ENCODE measurements at regions not wholly inside any gene's neighbourhood (a gene's known extent, or its start where the extent isn't known, plus 50 kb on each side); places are given as distances from the start of the nearest gene placed in this dataset.

DNA sequence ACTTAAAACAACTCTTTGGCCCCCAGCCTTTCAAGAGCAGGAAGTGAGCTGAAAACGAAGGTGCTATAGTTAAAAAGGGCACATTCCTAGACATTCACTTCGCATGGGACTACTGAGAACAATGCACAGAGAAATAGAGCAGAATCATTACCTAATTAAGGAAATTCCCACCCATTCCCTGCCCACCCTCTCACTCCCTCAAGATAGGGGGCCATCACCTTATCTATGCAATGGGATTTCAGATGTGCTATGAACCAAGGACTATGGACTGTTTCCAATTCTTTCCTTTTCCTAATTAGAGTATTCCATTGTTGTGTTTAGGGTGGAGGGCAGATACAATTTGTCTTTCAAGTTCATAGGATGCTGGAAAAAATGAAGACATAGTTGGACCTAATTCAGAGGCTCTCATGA, 476.8 kb downstream of the CETN3 start:
- peak in 1 of 2 donors; percentile 57 for DNase-seq (ENCODE audit: low read depth in 2 of 2)

DNA sequence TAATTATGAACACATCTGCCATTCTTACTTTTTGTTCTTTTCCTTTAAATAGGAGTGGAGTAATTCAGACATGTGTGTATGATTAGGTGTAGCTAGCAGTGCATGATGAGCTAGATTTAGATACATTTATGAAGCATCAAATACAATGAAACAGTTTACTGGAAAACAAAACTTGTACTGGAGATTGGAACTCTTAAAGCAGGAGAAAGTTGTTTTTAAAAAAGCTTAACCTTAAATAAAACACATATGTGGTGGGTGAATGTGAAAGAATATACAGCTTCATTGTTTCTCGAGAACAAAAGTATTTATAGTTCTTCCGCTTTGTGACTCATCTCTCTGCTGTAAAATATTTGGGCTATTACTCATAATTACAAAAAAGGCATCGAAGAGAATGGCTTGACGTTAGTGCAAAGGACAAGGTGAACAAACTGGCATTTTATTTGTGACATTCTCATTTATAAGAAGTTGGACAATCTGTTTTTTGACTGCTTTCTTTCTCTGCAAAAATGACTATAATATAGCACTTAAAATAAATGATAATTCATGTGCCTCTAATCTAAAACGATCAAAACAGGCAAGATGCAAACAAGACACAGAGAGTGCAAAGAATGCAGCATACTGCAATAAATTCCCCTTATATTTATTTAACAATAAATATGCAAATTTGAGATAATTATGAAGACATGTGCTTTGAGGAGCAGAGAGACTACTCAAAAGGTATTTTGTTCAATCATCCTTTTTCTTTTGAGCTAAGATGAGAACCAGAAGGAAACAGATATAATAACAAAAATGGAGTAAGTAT, 478.8 kb downstream of the CETN3 start:
- DNase-seq (ENCODE audit: low read depth in 2 of 2) = peak; percentile 47 to 81

- no peak for DNase-seq (ENCODE audit: low read depth in 2 of 2)
Measured at GRCh38 chr5:89929834-89930233, 479.7 kb downstream of the CETN3 start.

DNA sequence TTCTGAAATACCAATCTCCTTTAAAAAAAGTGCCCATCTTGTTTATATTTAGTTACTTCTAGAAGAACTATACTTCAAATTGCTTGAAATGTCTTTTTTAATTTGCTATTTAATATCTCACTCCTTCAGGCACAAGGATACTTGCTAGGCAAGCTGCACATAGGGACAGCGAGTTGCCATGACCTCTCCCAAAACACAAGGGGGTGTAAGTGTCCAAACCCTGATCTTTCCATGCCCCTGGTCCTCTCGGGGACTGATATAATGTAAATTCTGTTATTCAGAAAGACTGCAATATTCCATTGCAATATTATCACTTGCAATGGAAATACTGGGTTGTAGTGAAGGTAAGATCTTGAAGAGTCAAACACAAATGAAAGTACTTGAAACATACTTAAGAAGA, 480.4 kb downstream of the CETN3 start:
- no peak for DNase-seq (ENCODE audit: low read depth in 2 of 2)

DNA sequence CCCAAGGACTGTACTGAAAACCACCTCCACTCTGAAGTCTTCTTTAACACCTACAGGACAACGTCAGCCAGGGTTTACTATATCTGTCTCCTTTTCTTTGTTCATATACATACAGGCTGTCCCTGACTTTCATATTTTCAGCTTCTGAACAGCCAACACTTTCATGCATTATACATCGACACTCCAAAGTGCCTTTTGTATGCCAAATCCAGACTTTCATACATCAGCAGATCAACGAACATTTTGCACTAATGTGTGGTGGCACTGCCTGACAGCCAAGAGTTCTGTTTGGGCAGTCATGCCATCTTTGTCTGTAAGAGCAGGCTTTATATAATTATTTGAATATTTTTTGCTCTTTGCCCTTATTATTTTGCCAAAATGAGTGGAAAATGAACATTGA, 487.4 kb downstream of the CETN3 start:
- no peak for DNase-seq (ENCODE audit: low read depth in 2 of 2)

DNA sequence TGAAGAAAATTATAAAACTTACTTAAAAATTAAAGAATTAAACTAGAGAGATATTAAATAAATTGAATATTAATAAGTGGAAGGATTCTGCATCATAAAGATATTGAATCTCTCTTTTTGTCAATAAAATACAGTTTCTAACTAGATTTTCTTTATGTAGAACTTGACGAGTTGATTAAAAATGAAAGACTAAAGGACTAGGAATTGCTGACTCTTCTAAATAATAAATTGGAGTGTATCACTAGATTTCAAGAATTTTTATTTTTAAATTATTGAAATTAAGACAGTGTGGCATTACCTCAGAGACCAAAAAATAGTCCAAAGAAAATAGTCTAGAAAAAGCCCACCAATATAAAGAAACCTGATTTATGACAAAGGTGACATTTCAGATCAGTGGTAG, 492.4 kb downstream of the CETN3 start:
- DNase-seq (ENCODE audit: low read depth in 2 of 2) = no peak

- no peak for DNase-seq (ENCODE audit: low read depth in 2 of 2)
Measured at GRCh38 chr5:89916131-89916530, 493.4 kb downstream of the CETN3 start.

DNA sequence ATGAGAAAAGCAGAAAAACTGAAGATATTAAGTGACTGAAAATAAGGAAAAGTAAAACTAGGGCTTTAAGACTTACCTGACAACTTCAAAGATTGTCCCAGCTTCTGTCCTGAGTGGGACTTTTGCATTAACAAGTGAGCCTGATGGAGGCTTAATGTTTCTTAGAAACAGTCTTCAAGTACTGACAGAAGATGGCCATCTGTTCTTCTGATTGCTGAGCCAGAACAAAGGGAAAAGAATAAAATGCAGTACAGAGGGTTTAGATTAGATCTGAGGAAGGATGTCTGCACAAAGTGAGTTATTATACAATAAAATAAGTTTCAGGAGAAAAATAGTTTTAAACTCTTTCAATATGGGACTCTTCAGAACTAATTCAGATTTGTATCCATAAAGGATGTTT, 500.7 kb downstream of the CETN3 start:
- no peak for DNase-seq (ENCODE audit: low read depth in 2 of 2)

DNA sequence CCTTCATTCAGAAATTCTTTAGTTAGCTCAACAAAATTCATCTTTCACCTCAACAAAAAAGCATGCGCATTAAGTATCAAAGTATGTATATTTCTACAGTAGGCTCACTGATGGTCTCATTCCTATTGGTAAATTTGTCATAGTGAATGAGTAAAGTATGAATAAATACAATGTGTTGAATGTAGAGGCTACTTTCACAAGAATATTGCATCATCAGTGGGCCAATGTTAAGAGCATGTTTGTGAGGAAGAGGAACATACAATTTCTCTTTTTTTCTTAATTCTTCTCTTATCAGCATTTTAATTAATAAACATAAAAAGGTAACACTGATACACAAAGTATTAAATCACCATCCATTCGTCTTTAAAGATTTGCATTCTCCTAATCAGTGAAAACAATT, 505.1 kb downstream of the CETN3 start:
- no peak for DNase-seq (ENCODE audit: low read depth in 2 of 2)

DNA sequence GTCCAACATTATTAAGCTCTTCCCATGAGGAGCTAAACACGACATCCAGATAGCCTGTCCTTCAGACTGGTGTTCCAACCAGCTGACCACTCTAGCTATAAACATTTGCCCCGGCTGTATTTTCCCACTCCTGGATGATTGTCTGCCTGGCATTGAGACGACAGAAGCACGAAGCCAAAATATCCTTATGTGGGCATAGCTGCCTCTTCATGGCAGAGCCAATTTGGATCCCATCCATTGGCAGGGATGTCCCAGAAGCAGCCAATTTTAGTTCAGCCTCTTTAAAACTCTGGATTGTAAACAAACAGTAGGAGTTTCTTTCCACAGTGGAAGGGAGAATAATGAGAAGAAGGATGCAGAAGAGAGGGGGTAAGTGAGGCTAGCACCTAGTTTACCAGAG, 507.6 kb downstream of the CETN3 start:
- DNase-seq (ENCODE audit: low read depth in 2 of 2) = no peak

GRCh38 chr5:89901346-89901745, 508.2 kb downstream of the CETN3 start:
- no peak for DNase-seq (ENCODE audit: low read depth in 2 of 2)

DNA sequence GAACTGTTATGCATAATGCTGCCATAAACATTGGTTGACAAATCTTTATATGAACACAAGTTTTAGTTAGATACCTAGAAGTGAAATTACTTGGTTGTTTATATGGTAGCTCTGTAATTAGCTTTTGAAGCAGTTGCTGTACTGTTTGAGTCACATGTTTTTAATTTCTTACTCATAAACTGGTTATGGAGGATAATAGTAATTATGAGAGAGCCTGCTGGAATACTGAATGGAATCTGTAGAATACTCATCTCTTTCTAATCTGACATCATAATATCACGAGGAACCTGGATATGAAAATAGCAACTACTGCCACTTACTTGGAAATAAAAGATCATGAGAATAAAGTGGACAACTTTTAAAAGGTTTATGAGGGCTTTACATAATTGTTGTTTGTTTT, 509.2 kb downstream of the CETN3 start:
- no peak for DNase-seq (ENCODE audit: low read depth in 2 of 2)

GRCh38 chr5:89899559-89899958, 510.0 kb downstream of the CETN3 start:
- DNase-seq (ENCODE audit: low read depth in 2 of 2) = no peak

DNA sequence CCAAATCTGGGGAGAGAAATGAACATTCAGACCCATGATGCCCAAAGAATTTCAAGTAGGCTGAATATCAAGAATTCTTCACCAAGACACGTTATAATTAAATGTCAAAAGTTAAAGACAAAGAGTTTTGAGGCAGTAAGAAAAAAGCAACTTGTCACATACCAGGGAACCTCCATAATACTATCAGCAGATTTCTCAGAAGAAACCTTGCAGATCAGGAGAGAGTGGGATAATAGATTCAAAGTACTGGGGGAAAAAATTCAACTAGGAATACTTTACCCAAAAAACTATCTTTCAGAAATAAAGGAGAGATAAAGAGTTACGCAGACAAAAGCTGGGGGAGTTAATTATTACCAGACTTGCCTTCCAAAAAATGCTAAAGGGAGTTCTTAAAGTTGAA, 516.0 kb downstream of the CETN3 start:
- DNase-seq (ENCODE audit: low read depth in 2 of 2) = no peak

DNA sequence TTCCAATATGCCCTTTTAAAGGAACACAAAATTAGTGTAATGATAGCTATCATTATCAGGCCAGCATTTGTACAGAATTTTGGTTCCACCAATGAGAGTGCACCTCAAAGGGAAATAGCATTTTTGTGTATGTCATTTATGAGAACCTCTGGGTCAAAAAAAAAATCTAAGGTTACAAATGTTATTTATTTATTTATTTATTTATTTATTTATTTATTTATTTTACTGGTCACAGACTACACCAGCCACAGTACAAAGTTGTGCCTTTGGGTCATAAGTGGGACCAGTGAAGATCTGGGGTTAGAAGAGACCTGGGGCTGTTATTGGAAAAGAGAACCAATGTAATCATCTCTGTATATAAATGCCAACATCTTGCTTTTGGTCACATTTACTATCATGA, 523.9 kb downstream of the CETN3 start:
- DNase-seq (ENCODE audit: low read depth in 2 of 2) = no peak

- DNase-seq (ENCODE audit: low read depth in 2 of 2) = no peak
Measured at GRCh38 chr5:89883967-89884366, 525.6 kb downstream of the CETN3 start.

DNA sequence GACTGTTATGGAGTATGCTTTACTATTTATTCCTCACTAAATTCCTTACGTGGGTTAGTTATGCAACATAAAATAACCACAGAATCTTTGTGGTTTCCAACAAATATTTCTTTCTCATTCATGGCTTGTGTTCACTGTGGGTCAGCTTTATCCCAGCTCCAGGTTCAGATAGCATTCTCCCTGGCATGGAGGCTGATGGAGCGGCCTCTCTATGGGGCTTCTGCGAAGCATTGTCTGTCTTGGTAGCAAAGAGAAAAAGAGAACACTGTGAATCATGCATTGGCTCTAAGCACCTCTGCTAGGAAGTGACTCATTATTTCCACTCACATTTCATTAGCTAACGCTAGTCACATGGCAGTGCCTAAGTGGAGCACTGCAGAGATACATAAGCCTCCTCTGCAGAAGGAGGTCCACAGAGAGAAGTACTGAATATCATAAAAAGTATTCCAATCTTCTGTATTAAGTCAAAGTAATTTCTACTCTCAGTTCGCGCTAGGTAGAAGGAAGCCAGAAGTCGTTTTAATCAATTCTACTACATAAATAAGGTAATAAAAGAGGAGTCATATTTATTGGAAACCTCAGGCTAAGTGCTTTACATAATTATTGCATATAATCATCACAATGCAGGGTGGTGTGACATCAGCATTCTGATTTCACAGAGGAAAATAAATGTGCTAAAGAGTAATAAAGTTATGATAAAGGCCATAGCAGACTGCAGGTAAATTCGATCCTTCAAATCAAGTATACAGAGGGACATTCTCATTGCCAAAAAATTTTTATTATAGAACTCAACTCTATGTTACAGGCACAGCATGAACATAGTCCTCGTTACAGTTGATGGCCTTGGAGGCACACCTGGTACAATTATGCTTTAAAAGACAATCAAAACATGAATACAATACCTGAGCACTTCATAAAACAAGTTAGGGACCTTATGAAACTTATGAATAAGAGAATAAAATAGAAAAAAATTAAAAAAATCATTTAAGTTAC, 531.1 kb downstream of the CETN3 start:
- peak in 1 of 2 donors; percentile 29 for DNase-seq (ENCODE audit: low read depth in 2 of 2)

GRCh38 chr5:89871906-89872305, 537.6 kb downstream of the CETN3 start:
- no peak for DNase-seq (ENCODE audit: low read depth in 2 of 2)

- DNase-seq (ENCODE audit: low read depth in 2 of 2) = no peak
Measured at GRCh38 chr5:89869346-89869745, 540.2 kb downstream of the CETN3 start.

GRCh38 chr5:89866410-89866809, 543.1 kb downstream of the CETN3 start:
- DNase-seq (ENCODE audit: low read depth in 2 of 2) = no peak

GRCh38 chr5:89864941-89865340, 544.6 kb downstream of the CETN3 start:
- no peak for DNase-seq (ENCODE audit: low read depth in 2 of 2)

DNA sequence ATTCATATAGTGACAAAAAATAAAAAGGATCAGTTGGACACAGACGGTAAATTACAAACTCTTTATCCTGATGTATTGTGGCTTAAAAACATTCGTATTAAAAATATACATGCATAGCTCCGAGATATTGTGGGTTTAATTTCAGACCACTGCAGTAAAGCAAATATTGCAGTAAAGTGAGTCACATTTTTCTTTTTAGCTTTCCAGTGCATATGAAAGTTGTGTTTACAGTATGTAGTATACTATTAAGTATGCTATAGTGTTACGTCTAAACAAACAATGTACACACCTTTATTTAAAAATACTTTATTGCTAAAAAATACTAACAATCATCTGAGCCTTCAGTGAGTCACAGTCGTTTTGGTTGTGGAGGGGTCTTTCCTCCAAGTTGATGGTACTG, 551.8 kb downstream of the CETN3 start:
- no peak for DNase-seq (ENCODE audit: low read depth in 2 of 2)

- no peak for DNase-seq (ENCODE audit: low read depth in 2 of 2)
Measured at GRCh38 chr5:89855417-89855816, 554.1 kb downstream of the CETN3 start.
